Fibroblast of lung (primary cell): ENCODE measurements at regions not wholly inside any gene's neighbourhood (a gene's known extent, or its start where the extent isn't known, plus 50 kb on each side); places are given as distances from the start of the nearest gene placed in this dataset.

Experiments
- DNase-seq, 2 donors: peaks; one replicate each; pipeline versions ENCODE4 v3.0.0 to v3.0.0-alpha.2; 2010; ENCODE audit warnings: low read depth in 2 of 2
- H2AFZ ChIP-seq: 2 replicates; pipeline ENCODE4 v1.5.1; 2012; ENCODE audit warnings: low read length, control low read depth, inconsistent platforms
- H3K27ac ChIP-seq: 2 replicates; pipeline ENCODE4 v1.5.1; 2011; ENCODE audit warnings: low read length, control low read depth; ENCODE audit not compliant: insufficient read depth
- H3K27me3 ChIP-seq: 2 replicates; pipeline ENCODE4 v1.5.1; 2011; ENCODE audit warnings: mild to moderate bottlenecking, low read length; ENCODE audit not compliant: control insufficient read depth, insufficient read depth
- H3K36me3 ChIP-seq: 2 replicates; pipeline ENCODE4 v1.5.1; 2011; ENCODE audit warnings: low read length; ENCODE audit not compliant: control insufficient read depth, insufficient read depth
- H3K4me1 ChIP-seq: 2 replicates; pipeline ENCODE4 v1.5.1; 2011; ENCODE audit warnings: low read length; ENCODE audit not compliant: control insufficient read depth, insufficient read depth; ENCODE audit errors: extremely low read depth
- H3K4me2 ChIP-seq: 2 replicates; pipeline ENCODE4 v1.5.1; 2011; ENCODE audit warnings: low read length, control low read depth; ENCODE audit not compliant: insufficient read depth; ENCODE audit errors: extremely low read depth
- H3K4me3 ChIP-seq, 4 experiments: fragments of 200-600 bp in 1 of 4; sonication (generic) in 1 of 4; replicated peaks in 1 of 4; 2 replicates each; pipeline ENCODE4 v1.5.1; 2011 to 2016; ENCODE audit warnings: low read length in 4 of 4, low read depth in 3 of 4, mild to moderate bottlenecking in 3 of 4, control low read depth in 2 of 4, inconsistent platforms in 1 of 4, mixed read lengths in 1 of 4; ENCODE audit not compliant: insufficient read depth in 1 of 4; ENCODE audit errors: control extremely low read depth in 1 of 4
- H3K79me2 ChIP-seq: 2 replicates; pipeline ENCODE4 v1.5.1; 2012; ENCODE audit warnings: mild to moderate bottlenecking, low read length, inconsistent platforms; ENCODE audit not compliant: control insufficient read depth, insufficient read depth
- H3K9ac ChIP-seq: 2 replicates; pipeline ENCODE4 v1.5.1; 2011; ENCODE audit warnings: mild to moderate bottlenecking, low read length, control low read depth; ENCODE audit not compliant: insufficient read depth
- H3K9me3 ChIP-seq: 2 replicates; pipeline ENCODE4 v1.5.1; 2012; ENCODE audit warnings: low read depth, low read length; ENCODE audit not compliant: control insufficient read depth, insufficient read depth
- H4K20me1 ChIP-seq: 2 replicates; pipeline ENCODE4 v1.5.1; 2011; ENCODE audit warnings: low read length; ENCODE audit not compliant: control insufficient read depth, insufficient read depth; ENCODE audit errors: extremely low read depth
- EZH2 ChIP-seq: IDR thresholded peaks from 2 replicates; pipeline ENCODE4 v1.5.1; 2012; ENCODE audit warnings: low read length, control low read depth, mild to moderate bottlenecking; ENCODE audit errors: missing control alignments
- TF ChIP-seq, protein P1 (sequence below), 2 donors: IDR thresholded peaks in 1 of 2; conservative IDR thresholded peaks in 1 of 2; 1 replicate in 1 of 2; 2 replicates in 1 of 2; pipeline ENCODE4 v1.5.1; 2011 to 2012; ENCODE audit warnings: low read length in 2 of 2, control low read depth in 1 of 2, inconsistent platforms in 1 of 2, low read depth in 1 of 2, mild to moderate bottlenecking in 1 of 2

DNA sequence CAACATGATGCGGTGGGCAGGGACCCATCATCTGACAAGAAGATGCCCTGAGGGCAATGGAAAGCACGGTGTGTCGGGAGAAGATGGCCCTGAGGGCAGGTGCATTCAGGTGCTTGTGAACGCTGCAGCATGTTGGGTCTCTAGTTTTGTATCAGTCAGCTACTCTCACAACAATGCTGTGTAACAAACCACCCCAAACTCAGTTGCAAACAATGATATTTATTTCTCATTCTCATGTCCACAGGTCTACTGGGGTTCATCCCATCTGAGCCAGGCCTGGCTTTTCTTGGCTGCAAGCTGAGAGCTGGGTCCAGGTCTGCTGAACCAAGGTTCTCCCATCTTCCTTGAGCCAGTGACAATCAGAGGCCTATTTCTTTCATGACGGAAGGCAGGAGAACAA is 461.6 kb downstream of the PREX1 start:
- Histone ChIP-seq H3K79me2 (no peaks in the 10 kb centered on the region), H3K36me3 (no peaks in the 10 kb centered on the region), H3K27ac (no peak overlapping the region), H2AFZ (no peak overlapping the region), H3K4me3 (no peak overlapping the region), H3K9me3 (no peaks in the 10 kb centered on the region), H4K20me1 (no peaks in the 10 kb centered on the region), H3K4me2 (no peak overlapping the region), H3K9ac (no peak overlapping the region), H3K27me3 (no peaks in the 10 kb centered on the region), H3K4me1 (no peaks in the 10 kb centered on the region)
- TF ChIP-seq EZH2: no peak
- TF ChIP-seq, protein P1, sequence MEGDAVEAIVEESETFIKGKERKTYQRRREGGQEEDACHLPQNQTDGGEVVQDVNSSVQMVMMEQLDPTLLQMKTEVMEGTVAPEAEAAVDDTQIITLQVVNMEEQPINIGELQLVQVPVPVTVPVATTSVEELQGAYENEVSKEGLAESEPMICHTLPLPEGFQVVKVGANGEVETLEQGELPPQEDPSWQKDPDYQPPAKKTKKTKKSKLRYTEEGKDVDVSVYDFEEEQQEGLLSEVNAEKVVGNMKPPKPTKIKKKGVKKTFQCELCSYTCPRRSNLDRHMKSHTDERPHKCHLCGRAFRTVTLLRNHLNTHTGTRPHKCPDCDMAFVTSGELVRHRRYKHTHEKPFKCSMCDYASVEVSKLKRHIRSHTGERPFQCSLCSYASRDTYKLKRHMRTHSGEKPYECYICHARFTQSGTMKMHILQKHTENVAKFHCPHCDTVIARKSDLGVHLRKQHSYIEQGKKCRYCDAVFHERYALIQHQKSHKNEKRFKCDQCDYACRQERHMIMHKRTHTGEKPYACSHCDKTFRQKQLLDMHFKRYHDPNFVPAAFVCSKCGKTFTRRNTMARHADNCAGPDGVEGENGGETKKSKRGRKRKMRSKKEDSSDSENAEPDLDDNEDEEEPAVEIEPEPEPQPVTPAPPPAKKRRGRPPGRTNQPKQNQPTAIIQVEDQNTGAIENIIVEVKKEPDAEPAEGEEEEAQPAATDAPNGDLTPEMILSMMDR (conservative IDR thresholded peaks at IDR 0.05 in 1 of 2, IDR thresholded peaks at IDR 0.05 in 1 of 2; ENCODE audit: low read depth in 1 of 2, low read length in 2 of 2): no peak
- no peak for DNase-seq

DNA sequence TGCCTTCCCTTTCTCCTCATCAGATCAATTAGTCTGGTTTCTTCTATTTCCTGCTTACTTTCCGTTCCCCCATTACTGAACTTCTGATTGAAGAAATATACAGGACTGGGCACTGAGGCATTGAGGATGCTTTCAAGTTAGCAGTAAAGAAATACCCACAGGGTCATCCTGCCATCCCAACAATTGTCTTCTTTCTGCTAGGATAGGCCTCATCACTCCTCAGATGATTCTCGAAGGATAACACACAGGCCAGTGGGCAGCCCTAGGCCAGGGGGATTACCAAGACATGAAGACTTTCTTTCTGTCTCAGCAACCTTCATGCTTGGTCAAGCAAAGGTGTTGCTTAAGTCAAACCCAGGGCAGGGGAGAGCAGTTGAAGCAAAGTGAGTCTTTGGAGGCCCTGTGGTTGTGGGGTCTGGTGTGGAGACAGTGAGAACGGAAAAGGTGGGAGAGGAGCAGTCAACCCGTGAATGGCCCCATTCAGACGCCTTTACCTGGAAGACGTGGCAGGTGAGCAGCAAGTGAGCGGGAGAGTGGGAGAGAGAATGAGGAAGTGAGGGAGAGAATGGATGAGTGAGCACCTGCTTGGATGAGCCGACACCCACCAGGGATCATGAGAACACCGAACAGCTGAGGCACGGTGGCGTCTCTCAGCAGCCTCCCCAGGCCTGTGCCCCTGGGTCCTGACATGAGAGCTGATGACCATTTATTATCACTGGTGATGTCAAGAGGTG is 462.9 kb downstream of the PREX1 start:
- H3K79me2 ChIP-seq: no peaks in the 10 kb centered on the region
- no peaks in the 10 kb centered on the region for H3K4me1 ChIP-seq
- no peak overlapping the region for H3K4me3 ChIP-seq
- no peak overlapping the region for H2AFZ ChIP-seq
- no peak overlapping the region for H3K27ac ChIP-seq
- no peak overlapping the region for H3K4me2 ChIP-seq
- H3K9me3 ChIP-seq: no peaks in the 10 kb centered on the region
- DNase-seq: no peak
- H3K27me3 ChIP-seq: no peaks in the 10 kb centered on the region
- TF ChIP-seq, protein P1 (conservative IDR thresholded peaks at IDR 0.05 in 1 of 2, IDR thresholded peaks at IDR 0.05 in 1 of 2; ENCODE audit: low read depth in 1 of 2, low read length in 2 of 2): no peak
- TF ChIP-seq EZH2: no peak
- H4K20me1 ChIP-seq: no peaks in the 10 kb centered on the region
- H3K9ac ChIP-seq: no peak overlapping the region
- no peaks in the 10 kb centered on the region for H3K36me3 ChIP-seq

DNA sequence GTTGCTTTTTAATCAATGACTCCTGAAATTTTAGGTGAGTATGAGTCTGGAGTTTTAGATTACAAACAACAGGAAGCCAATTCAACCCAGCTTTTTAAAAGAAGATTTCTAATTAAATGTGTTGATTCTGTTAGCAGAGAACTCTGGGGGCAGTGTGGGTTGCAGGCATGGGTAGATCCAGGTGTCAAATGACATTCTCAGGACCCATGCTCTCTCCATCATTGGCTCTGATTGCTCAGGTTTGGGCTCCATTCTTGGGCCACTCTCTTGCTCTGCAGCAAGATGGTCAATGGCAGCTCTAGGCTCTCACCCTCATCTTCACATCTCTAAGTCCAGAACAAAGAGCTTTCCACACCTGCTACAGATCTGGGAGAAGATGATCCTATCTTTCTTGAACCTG is 463.7 kb downstream of the PREX1 start:
- Histone ChIP-seq H3K4me2 (no peak overlapping the region), H3K27me3 (no peaks in the 10 kb centered on the region), H3K9ac (no peak overlapping the region), H3K36me3 (no peaks in the 10 kb centered on the region), H3K4me1 (no peaks in the 10 kb centered on the region), H2AFZ (no peak overlapping the region), H3K79me2 (no peaks in the 10 kb centered on the region), H4K20me1 (no peaks in the 10 kb centered on the region), H3K27ac (no peak overlapping the region), H3K4me3 (no peak overlapping the region), H3K9me3 (no peaks in the 10 kb centered on the region)
- DNase-seq: no peak
- no peak for TF ChIP-seq EZH2
- TF ChIP-seq, protein P1 (conservative IDR thresholded peaks at IDR 0.05 in 1 of 2, IDR thresholded peaks at IDR 0.05 in 1 of 2; ENCODE audit: low read depth in 1 of 2, low read length in 2 of 2): no peak
